ENCODE measurements at regions not wholly inside any gene's neighbourhood (a gene's known extent, or its start where the extent isn't known, plus 50 kb on each side); places are given as distances from the start of the nearest gene placed in this dataset.

GRCh38 chr13:80239116-80239515 lies 101.8 kb downstream of the SPRY2 start:
- TF ChIP-seq, protein P1, sequence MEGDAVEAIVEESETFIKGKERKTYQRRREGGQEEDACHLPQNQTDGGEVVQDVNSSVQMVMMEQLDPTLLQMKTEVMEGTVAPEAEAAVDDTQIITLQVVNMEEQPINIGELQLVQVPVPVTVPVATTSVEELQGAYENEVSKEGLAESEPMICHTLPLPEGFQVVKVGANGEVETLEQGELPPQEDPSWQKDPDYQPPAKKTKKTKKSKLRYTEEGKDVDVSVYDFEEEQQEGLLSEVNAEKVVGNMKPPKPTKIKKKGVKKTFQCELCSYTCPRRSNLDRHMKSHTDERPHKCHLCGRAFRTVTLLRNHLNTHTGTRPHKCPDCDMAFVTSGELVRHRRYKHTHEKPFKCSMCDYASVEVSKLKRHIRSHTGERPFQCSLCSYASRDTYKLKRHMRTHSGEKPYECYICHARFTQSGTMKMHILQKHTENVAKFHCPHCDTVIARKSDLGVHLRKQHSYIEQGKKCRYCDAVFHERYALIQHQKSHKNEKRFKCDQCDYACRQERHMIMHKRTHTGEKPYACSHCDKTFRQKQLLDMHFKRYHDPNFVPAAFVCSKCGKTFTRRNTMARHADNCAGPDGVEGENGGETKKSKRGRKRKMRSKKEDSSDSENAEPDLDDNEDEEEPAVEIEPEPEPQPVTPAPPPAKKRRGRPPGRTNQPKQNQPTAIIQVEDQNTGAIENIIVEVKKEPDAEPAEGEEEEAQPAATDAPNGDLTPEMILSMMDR (IDR thresholded peaks at IDR 0.05): no peak
- TF ChIP-seq POLR2A (IDR thresholded peaks at IDR 0.05) (no peak), POLR2AphosphoS5 (IDR thresholded peaks at IDR 0.05) (no peak)

Data from breast epithelium (tissue), 3 donors.